Natural killer cell (primary cell): ENCODE measurements at regions not wholly inside any gene's neighbourhood (a gene's known extent, or its start where the extent isn't known, plus 50 kb on each side); places are given as distances from the start of the nearest gene placed in this dataset.

Source experiments
- ATAC-seq, 3 donors: fragments of 150-1000 bp in 2 of 3; fragments of 200-7000 bp in 1 of 3; cut with Tn5 transposase; 1 replicate in 1 of 3; 2 replicates in 2 of 3; pipeline ENCODE4 v1.10.0; 2021; ENCODE audit warnings: mild to moderate bottlenecking in 2 of 3, moderate library complexity in 2 of 3
- DNase-seq, 2 donors: peaks; one replicate each; pipeline versions ENCODE4 v3.0.0 to v3.0.0-alpha.2; 2013 to 2021; ENCODE audit warnings: mixed read lengths in 1 of 2
- H3K27ac ChIP-seq: one replicate; pipeline ENCODE4 v1.5.1; 2013; ENCODE audit warnings: mild to moderate bottlenecking, low read length
- H3K27me3 ChIP-seq: one replicate; pipeline ENCODE4 v1.6.1; 2013; ENCODE audit warnings: low read length; ENCODE audit not compliant: control insufficient read depth, insufficient read depth
- H3K36me3 ChIP-seq: one replicate; pipeline ENCODE4 v1.6.1; 2013; ENCODE audit warnings: low read length; ENCODE audit not compliant: control insufficient read depth, insufficient read depth
- H3K4me1 ChIP-seq: one replicate; pipeline ENCODE4 v1.6.1; 2013; ENCODE audit warnings: low read length; ENCODE audit not compliant: control insufficient read depth, insufficient read depth
- H3K4me3 ChIP-seq: one replicate; pipeline ENCODE4 v1.5.1; 2013; ENCODE audit warnings: low read length
- H3K9me3 ChIP-seq: one replicate; pipeline ENCODE4 v1.6.1; 2013; ENCODE audit warnings: low read length; ENCODE audit not compliant: control insufficient read depth, insufficient read depth
- H3K27ac Mint-ChIP-seq, 2 donors: one replicate each; pipeline ENCODE4 v1.8.0; 2022; ENCODE audit warnings: mild to moderate bottlenecking in 2 of 2, mixed read lengths in 2 of 2, moderate library complexity in 1 of 2
- H3K27me3 Mint-ChIP-seq, 2 donors: one replicate each; pipeline ENCODE4 v1.8.0; 2022; ENCODE audit warnings: low read depth in 2 of 2, mixed read lengths in 2 of 2
- H3K36me3 Mint-ChIP-seq: one replicate; pipeline ENCODE4 v1.8.0; 2022; ENCODE audit warnings: mixed read lengths
- H3K4me1 Mint-ChIP-seq, 2 donors: one replicate each; pipeline ENCODE4 v1.8.0; 2022; ENCODE audit warnings: mixed read lengths in 2 of 2
- H3K4me3 Mint-ChIP-seq: one replicate; pipeline ENCODE4 v1.8.0; 2022; ENCODE audit warnings: mild to moderate bottlenecking, moderate library complexity, mixed read lengths
- H3K9me3 Mint-ChIP-seq, 2 donors: one replicate each; pipeline ENCODE4 v1.8.0; 2022; ENCODE audit warnings: mixed read lengths in 2 of 2
- WGBS: methylation state at CpG from one replicate; pipeline ENCODE4 v1.1.7; 2013; ENCODE audit warnings: missing lambda C conversion rate; ENCODE audit not compliant: insufficient coverage; 5-methylcytosine and 5-hydroxymethylcytosine counted together
- intact Hi-C: fragments of 100-400 bp; cut with micrococcal nuclease; formaldehyde crosslinking; loops from one replicate; pipeline ENCODE4 v1.14.2; 2022
- TF ChIP-seq, protein P1 (sequence below): fragments of 200-600 bp; IDR thresholded peaks from one replicate; pipeline ENCODE4 v1.8.0; 2022; ENCODE audit warnings: antibody characterized with exemption

DNA sequence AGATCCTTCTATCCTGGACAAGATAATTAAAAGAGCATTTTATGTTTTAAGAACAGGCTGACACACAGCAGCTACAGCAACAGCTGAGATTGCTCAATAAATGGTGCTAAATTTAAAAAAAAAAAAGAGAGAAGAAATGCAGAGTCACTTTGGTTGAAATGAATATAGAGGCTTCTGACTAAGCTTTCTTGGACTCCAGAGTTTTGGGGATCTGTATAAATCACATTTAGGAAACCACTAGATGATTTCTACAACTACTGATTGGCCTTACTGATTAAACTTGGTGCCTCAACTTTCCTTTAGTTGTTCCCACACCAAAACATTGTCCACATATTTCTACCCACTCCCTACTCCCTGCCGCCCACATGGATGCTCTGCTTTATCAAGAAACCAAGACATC is 132.9 kb upstream of the ZBTB20 start:
- WGBS, result 81% methylated on average over 1 of the region's 1 CpG
- no peak overlapping the region for H3K27ac Mint-ChIP-seq
- H3K27me3 Mint-ChIP-seq, result peaks cover 0 to 8% of the 10 kb centered on the region in 2 donors
- no peaks in the 10 kb centered on the region for H3K27me3 ChIP-seq
- no peaks in the 10 kb centered on the region for H3K36me3 Mint-ChIP-seq
- no peaks in the 10 kb centered on the region for H3K36me3 ChIP-seq
- no peak overlapping the region for H3K4me3 Mint-ChIP-seq
- peaks cover 5 to 6% of the 10 kb centered on the region in 2 donors for H3K9me3 Mint-ChIP-seq
- H3K4me1 Mint-ChIP-seq, result no peaks in the 10 kb centered on the region
- H3K27ac ChIP-seq, result no peak overlapping the region
- no peak overlapping the region for H3K4me3 ChIP-seq
- intact Hi-C loops, result no loop called here
- H3K9me3 ChIP-seq, result no peaks in the 10 kb centered on the region
- ATAC-seq (no peak), DNase-seq (no peak)
- H3K4me1 ChIP-seq, result no peaks in the 10 kb centered on the region
- TF ChIP-seq, protein P1, sequence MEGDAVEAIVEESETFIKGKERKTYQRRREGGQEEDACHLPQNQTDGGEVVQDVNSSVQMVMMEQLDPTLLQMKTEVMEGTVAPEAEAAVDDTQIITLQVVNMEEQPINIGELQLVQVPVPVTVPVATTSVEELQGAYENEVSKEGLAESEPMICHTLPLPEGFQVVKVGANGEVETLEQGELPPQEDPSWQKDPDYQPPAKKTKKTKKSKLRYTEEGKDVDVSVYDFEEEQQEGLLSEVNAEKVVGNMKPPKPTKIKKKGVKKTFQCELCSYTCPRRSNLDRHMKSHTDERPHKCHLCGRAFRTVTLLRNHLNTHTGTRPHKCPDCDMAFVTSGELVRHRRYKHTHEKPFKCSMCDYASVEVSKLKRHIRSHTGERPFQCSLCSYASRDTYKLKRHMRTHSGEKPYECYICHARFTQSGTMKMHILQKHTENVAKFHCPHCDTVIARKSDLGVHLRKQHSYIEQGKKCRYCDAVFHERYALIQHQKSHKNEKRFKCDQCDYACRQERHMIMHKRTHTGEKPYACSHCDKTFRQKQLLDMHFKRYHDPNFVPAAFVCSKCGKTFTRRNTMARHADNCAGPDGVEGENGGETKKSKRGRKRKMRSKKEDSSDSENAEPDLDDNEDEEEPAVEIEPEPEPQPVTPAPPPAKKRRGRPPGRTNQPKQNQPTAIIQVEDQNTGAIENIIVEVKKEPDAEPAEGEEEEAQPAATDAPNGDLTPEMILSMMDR, result no peak

DNA sequence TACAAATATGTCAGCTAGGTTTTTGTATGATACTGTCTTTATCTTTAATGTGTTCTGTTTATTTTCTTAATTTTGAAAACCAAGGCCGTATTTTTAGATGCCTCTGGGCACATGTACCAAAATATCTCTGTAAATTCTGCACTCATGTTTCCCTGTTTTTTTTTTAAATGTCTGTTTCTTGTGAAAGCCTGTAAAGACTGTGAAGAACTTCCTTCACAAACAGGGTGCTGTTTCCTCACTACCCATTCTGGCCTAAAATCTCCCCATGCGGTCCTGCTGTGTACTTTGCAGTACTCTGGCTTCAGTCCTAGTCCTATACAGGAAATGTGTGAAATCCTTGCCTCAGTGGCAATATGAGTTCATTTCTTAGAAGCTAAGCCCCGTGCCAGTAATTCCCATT is 133.4 kb upstream of the ZBTB20 start:
- H3K36me3 Mint-ChIP-seq, result no peaks in the 10 kb centered on the region
- Histone ChIP-seq H3K9me3 (no peaks in the 10 kb centered on the region), H3K36me3 (no peaks in the 10 kb centered on the region), H3K27ac (no peak overlapping the region), H3K4me3 (no peak overlapping the region), H3K4me1 (no peaks in the 10 kb centered on the region), H3K27me3 (no peaks in the 10 kb centered on the region)
- peaks cover 5 to 6% of the 10 kb centered on the region in 2 donors for H3K9me3 Mint-ChIP-seq
- H3K27me3 Mint-ChIP-seq, result peaks cover 0 to 8% of the 10 kb centered on the region in 2 donors
- H3K4me1 Mint-ChIP-seq, result no peaks in the 10 kb centered on the region
- ATAC-seq (no peak), DNase-seq (no peak)
- TF ChIP-seq, protein P1, result no peak
- no peak overlapping the region for H3K27ac Mint-ChIP-seq
- intact Hi-C loops, result no loop called here
- 36% methylated on average over 3 of the region's 3 CpGs for WGBS
- no peak overlapping the region for H3K4me3 Mint-ChIP-seq

DNA sequence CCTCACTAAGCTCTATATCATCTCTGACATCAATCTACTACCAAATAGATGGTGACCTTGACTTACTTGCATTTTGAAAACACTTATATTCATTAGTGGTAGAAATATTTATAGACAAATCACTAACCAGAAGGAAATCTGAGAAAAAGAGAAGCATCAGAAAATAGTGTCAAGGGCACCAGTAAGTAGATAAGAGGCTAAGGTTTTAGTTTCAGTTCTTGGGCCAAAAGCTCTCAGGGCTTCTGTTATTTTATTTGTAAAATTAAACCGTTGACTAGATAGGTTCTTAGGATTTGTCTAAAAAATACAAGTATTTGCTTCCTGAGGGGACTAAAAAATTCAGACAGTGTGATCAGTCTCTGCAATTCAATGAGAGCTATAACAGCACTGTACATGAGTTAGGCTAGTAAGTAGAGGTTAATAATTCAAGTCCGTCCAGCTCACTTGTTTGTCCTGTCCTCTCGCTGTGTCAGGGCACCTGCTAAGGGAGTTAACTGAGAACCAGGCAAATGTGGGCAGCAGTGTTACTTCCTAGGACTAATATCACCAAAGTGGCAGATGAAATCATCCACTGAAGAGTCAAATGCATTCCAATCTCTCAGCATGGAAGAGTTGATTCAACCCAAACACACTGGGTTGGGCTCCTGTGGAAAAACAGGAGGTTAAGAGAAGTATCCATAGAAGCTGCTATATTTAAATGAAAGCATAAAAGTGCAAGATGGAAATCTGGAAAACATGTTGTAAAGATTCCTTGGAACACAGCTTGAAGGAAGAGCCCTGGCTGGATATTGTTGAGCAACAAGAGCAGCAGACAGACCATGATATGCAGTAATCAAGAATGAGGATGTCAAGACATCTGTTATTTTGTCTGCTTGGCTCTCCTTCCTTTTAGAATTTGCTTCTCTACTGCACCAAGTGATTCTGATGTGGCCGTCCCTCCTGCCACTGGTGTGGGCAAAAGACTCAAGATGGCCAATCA is 134.9 kb upstream of the ZBTB20 start:
- no peak overlapping the region for H3K4me3 Mint-ChIP-seq
- Histone ChIP-seq H3K9me3 (no peaks in the 10 kb centered on the region), H3K4me1 (no peaks in the 10 kb centered on the region), H3K4me3 (no peak overlapping the region), H3K27me3 (no peaks in the 10 kb centered on the region), H3K27ac (no peak overlapping the region), H3K36me3 (no peaks in the 10 kb centered on the region)
- intact Hi-C loops, result no loop called here
- H3K4me1 Mint-ChIP-seq, result no peaks in the 10 kb centered on the region
- TF ChIP-seq, protein P1, result no peak
- H3K9me3 Mint-ChIP-seq, result peaks cover 3 to 5% of the 10 kb centered on the region in 2 donors
- 72% methylated on average over 4 of the region's 4 CpGs for WGBS
- H3K36me3 Mint-ChIP-seq, result no peaks in the 10 kb centered on the region
- peaks cover 0 to 8% of the 10 kb centered on the region in 2 donors for H3K27me3 Mint-ChIP-seq
- DNase-seq, result no peak
- no peak overlapping the region for H3K27ac Mint-ChIP-seq
- ATAC-seq, result no peak
